ENCODE measurements at regions not wholly inside any gene's neighbourhood (a gene's known extent, or its start where the extent isn't known, plus 50 kb on each side); places are given as distances from the start of the nearest gene placed in this dataset.

GRCh38 chr22:49057910-49058309 lies 769.8 kb downstream of the BRD1 start:
- H3K4me1 ChIP-seq: no peaks in the 10 kb centered on the region
- 76 to 84% methylated on average over 3 to 7 of the region's 7 CpGs for WGBS, 2 donors
- TF ChIP-seq POLR2A (IDR thresholded peaks at IDR 0.05): no peak
- H3K36me3 ChIP-seq: no peaks in the 10 kb centered on the region
- no peak overlapping the region for H3K4me3 ChIP-seq
- no peak overlapping the region for H3K27ac ChIP-seq
- no peak for DNase-seq
- peaks cover 0 to 54% (median 0%) of the 10 kb centered on the region in 4 donors for H3K27me3 ChIP-seq
- intact Hi-C loops (cut with DNase I): no loop called here
- no peaks in the 10 kb centered on the region for H3K9me3 ChIP-seq

DNA sequence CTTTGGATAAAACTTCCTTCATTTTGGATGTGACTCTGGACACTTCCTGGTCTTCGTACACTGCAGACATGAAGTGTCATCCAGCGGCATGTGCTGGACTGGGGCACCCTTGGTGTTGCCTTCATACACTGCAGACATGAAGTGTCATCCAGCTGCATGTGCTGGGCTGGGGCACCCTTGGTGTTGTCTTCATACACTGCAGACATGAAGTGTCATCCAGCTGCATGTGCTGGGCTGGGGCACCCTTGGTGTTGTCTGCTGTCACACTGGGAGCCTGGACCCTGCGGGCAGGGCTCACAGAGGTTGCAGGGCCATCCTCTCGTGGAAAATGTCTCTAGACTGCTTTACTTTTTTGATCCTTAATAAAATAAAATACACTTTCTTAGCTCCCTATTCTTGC lies 771.4 kb downstream of the BRD1 start:
- H3K9me3 ChIP-seq: no peaks in the 10 kb centered on the region
- no peaks in the 10 kb centered on the region for H3K36me3 ChIP-seq
- WGBS, 2 donors: 74 to 87% methylated on average over 2 to 3 of the region's 4 CpGs
- intact Hi-C loops (cut with DNase I): no loop called here
- no peak overlapping the region for H3K27ac ChIP-seq
- DNase-seq: no peak
- TF ChIP-seq CTCF (IDR thresholded peaks at IDR 0.05): no peak
- no peak for TF ChIP-seq POLR2A (IDR thresholded peaks at IDR 0.05)
- H3K4me3 ChIP-seq: no peak overlapping the region
- H3K27me3 ChIP-seq: peaks cover 0 to 51% (median 0%) of the 10 kb centered on the region in 4 donors
- no peaks in the 10 kb centered on the region for H3K4me1 ChIP-seq

DNA sequence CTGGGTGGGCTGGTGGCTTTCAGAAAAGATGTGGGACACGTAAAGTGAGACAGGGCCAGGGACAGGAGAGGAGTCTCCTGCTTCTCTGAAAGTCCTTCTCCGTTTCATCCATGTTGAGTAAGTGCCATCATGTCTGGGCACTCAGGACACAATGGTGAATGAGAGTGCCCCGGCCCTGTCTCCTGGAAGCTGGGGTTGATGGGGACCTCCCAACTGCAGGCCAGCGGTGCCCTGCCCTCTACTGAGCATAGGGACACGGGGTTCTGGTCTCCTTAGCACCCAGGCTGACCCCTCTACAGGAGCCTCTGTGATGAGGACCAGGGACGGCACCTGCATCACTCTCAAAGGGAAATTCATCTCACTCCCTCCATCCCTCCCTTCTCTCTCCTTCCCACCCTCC lies 772.3 kb downstream of the BRD1 start:
- H3K27me3 ChIP-seq: peaks cover 0 to 43% (median 0%) of the 10 kb centered on the region in 4 donors
- 73 to 75% methylated on average over 6 of the region's 6 CpGs for WGBS, 2 donors
- H3K9me3 ChIP-seq: no peaks in the 10 kb centered on the region
- H3K36me3 ChIP-seq: no peaks in the 10 kb centered on the region
- no peak for TF ChIP-seq POLR2A (IDR thresholded peaks at IDR 0.05)
- no peak for DNase-seq
- no peaks in the 10 kb centered on the region for H3K4me1 ChIP-seq
- intact Hi-C loops (cut with DNase I): no loop called here
- no peak overlapping the region for H3K4me3 ChIP-seq
- no peak overlapping the region for H3K27ac ChIP-seq

DNA sequence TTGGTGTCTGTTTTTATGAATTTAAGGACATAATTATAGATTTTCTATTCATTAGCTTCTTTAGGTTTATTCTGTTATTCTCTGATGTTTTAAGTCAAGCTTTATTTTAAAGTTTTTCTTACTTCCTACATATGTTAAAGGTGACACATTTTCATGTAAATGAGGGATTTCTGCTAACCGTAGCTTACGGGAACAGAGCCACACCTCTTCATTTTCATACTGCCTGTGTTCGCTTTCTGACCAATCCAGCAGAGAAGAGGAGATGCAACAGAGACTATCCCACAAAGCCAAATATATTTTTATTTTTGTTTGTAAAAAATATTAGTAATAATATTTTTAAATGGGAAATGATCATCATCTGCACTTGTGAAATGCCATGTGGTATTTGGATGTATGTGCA lies 774.1 kb downstream of the BRD1 start:
- intact Hi-C loops (cut with DNase I): no loop called here
- no peak for DNase-seq
- H3K27ac ChIP-seq: no peak overlapping the region
- H3K36me3 ChIP-seq: no peaks in the 10 kb centered on the region
- H3K4me1 ChIP-seq: no peaks in the 10 kb centered on the region
- H3K9me3 ChIP-seq: no peaks in the 10 kb centered on the region
- H3K27me3 ChIP-seq: peaks cover 0 to 34% (median 0%) of the 10 kb centered on the region in 4 donors
- TF ChIP-seq POLR2A (IDR thresholded peaks at IDR 0.05): no peak
- TF ChIP-seq CTCF (IDR thresholded peaks at IDR 0.05): no peak
- 63 to 66% methylated on average over 3 of the region's 3 CpGs for WGBS, 2 donors
- H3K4me3 ChIP-seq: no peak overlapping the region

DNA sequence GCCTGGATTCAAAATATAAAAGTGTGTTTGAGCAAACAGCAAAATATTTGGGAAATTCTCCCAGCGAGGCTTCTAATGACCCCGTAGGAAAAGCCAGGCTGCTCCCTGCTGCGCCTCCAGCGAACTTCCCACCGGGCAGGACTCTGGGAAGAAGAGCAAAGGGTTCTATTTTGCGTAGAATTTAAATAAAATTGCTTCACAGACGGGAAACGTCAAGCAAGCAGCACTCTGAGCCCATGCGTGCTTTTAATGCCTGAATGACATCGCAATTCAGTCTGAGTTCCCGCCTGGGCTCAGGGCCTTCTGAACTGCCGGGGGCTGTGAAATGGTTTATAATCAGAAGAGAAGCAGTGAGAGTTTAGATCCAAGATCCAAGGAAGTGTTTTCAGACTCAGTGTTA lies 775.1 kb downstream of the BRD1 start:
- H3K4me3 ChIP-seq: peak overlapping the region in 3 of 4 donors; percentile 29 to 37 (median 32)
- no peaks in the 10 kb centered on the region for H3K9me3 ChIP-seq
- WGBS, 2 donors: 63 to 65% methylated on average over 12 of the region's 12 CpGs
- H3K27ac ChIP-seq: no peak overlapping the region
- H3K27me3 ChIP-seq: peaks cover 0 to 33% (median 0%) of the 10 kb centered on the region in 4 donors
- H3K4me1 ChIP-seq: no peaks in the 10 kb centered on the region
- intact Hi-C loops (cut with DNase I): no loop called here
- no peak for DNase-seq
- H3K36me3 ChIP-seq: no peaks in the 10 kb centered on the region
- TF ChIP-seq CTCF (IDR thresholded peaks at IDR 0.05): no peak

DNA sequence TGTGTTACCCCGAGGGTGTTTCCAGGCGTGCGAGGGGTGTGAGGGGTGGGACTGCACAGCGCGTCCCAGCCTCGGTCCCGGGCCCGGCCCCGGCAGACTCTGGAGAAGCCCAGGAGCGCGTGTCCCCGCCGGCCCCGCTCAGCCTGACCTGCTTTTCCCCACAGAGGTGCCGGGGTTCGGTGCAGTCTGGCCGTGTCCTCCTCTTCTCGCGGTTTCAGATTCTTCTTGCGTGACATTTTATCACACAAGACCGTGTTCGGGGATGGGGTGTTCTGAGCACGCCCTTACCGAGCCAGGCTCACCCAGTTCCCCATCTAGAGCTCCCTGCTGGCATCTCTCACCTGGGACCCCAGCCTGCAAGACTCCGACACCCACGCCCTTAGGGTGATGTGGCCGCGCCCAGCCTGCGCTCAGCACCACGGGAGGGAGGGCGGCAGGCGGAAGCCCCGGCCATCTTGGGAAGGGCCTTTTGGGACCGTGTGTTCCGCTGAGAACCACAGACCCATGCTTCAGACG lies 775.6 kb downstream of the BRD1 start:
- DNase-seq: no peak
- Histone ChIP-seq H3K9me3 (no peaks in the 10 kb centered on the region), H3K4me1 (no peaks in the 10 kb centered on the region), H3K4me3 (peak overlapping the region; percentile 6 to 37 (median 30)), H3K27ac (no peak overlapping the region), H3K36me3 (no peaks in the 10 kb centered on the region), H3K27me3 (peaks cover 0 to 33% (median 0%) of the 10 kb centered on the region in 4 donors)
- intact Hi-C loops (cut with DNase I): no loop called here
- 63 to 72% methylated on average over 3 to 13 of the region's 36 CpGs for WGBS, 2 donors
- TF ChIP-seq CTCF (IDR thresholded peaks at IDR 0.05): no peak
- TF ChIP-seq POLR2A (IDR thresholded peaks at IDR 0.05): no peak

Data from esophagus squamous epithelium (tissue), 5 donors.